ENCODE measurements at regions not wholly inside any gene's neighbourhood (a gene's known extent, or its start where the extent isn't known, plus 50 kb on each side); places are given as distances from the start of the nearest gene placed in this dataset.

- no peak for TF ChIP-seq FOXM1 (IDR thresholded peaks at IDR 0.05; ENCODE audit: low read depth, low read length)
- TF ChIP-seq MXI1 (IDR thresholded peaks at IDR 0.05; ENCODE audit: low read depth, low read length) = no peak
- no peak for TF ChIP-seq CTCF (IDR thresholded peaks at IDR 0.05 in 2 of 3, conservative IDR thresholded peaks at IDR 0.05 in 1 of 3; ENCODE audit: control insufficient read depth in 2 of 3, extremely low read depth in 1 of 3, insufficient read depth in 1 of 3, low read depth in 3 of 3, low read length in 3 of 3)
- no peak for TF ChIP-seq GABPA (IDR thresholded peaks at IDR 0.05; ENCODE audit: low read depth)
- TF ChIP-seq HDGF (IDR thresholded peaks at IDR 0.05) = no peak
- TF ChIP-seq PBX3 (IDR thresholded peaks at IDR 0.05; ENCODE audit: insufficient replicate concordance, low read depth, low read length) = no peak
- no peak for TF ChIP-seq REST (IDR thresholded peaks at IDR 0.05; ENCODE audit: low read depth, low read length)
- TF ChIP-seq POLR2A (IDR thresholded peaks at IDR 0.05; ENCODE audit: low read depth, low read length) = no peak
- TF ChIP-seq HDAC6 (IDR thresholded peaks at IDR 0.05; ENCODE audit: unreplicated experiment) = no peak
- no peak for TF ChIP-seq BMI1 (IDR thresholded peaks at IDR 0.05; ENCODE audit: borderline replicate concordance)
- no peak for TF ChIP-seq E2F4 (IDR thresholded peaks at IDR 0.05; ENCODE audit: low read depth, low read length)
- no peak for TF ChIP-seq SREBF1 (IDR thresholded peaks at IDR 0.05; ENCODE audit: low read length)
- no peak for TF ChIP-seq NKRF (conservative IDR thresholded peaks at IDR 0.05)
- TF ChIP-seq EGR1 (IDR thresholded peaks at IDR 0.05; ENCODE audit: borderline replicate concordance in 1 of 2, low read depth in 2 of 2, low read length in 2 of 2) = no peak
These were observed 149.3 kb downstream of the TTC32 start for GRCh38 chr2:19752500-19752899.

Measured in GM12878 (cell line).